NCI-H524 treated with DMSO at 0.1 percent for 48 hours (cell line): ENCODE measurements at regions not wholly inside any gene's neighbourhood (a gene's known extent, or its start where the extent isn't known, plus 50 kb on each side); places are given as distances from the start of the nearest gene placed in this dataset.

Experiments used
- DNase-seq: peaks from one replicate; lab custom pipeline; 2025; lab: John Stamatoyannopoulos, UW

- DNase-seq = no peak
Observed at GRCh38 chr7:15855525-15856109, 169.1 kb upstream of the MEOX2 start.

- DNase-seq = no peak
Observed at GRCh38 chr7:15854841-15855524, 168.5 kb upstream of the MEOX2 start.

GRCh38 chr7:15853832-15854470 is 167.5 kb upstream of the MEOX2 start:
- DNase-seq = no peak

- DNase-seq = no peak
Observed at GRCh38 chr7:15851201-15851600, 164.7 kb upstream of the MEOX2 start.

- DNase-seq = no peak
Observed at GRCh38 chr7:15848901-15849300, 162.4 kb upstream of the MEOX2 start.

- DNase-seq = no peak
Observed at GRCh38 chr7:15848362-15848761, 161.9 kb upstream of the MEOX2 start.

- DNase-seq = no peak
Observed at GRCh38 chr7:15845868-15846267, 159.4 kb upstream of the MEOX2 start.

GRCh38 chr7:15845461-15845860 is 159.0 kb upstream of the MEOX2 start:
- DNase-seq = no peak

GRCh38 chr7:15839416-15840100 is 153.1 kb upstream of the MEOX2 start:
- DNase-seq = peak; percentile 13

- no peak for DNase-seq
Observed at GRCh38 chr7:15838265-15838664, 151.8 kb upstream of the MEOX2 start.

- no peak for DNase-seq
Observed at GRCh38 chr7:15837306-15837950, 150.9 kb upstream of the MEOX2 start.

GRCh38 chr7:15836651-15837050 is 150.2 kb upstream of the MEOX2 start:
- DNase-seq = no peak

GRCh38 chr7:15836041-15836440 is 149.6 kb upstream of the MEOX2 start:
- no peak for DNase-seq

- DNase-seq = no peak
Observed at GRCh38 chr7:15834446-15834845, 148.0 kb upstream of the MEOX2 start.

GRCh38 chr7:15832996-15833395 is 146.5 kb upstream of the MEOX2 start:
- no peak for DNase-seq

- no peak for DNase-seq
Observed at GRCh38 chr7:15831606-15832005, 145.1 kb upstream of the MEOX2 start.

GRCh38 chr7:15829691-15830090 is 143.2 kb upstream of the MEOX2 start:
- DNase-seq = no peak

GRCh38 chr7:15828881-15829280 is 142.4 kb upstream of the MEOX2 start:
- no peak for DNase-seq

- no peak for DNase-seq
Observed at GRCh38 chr7:15821484-15822427, 135.3 kb upstream of the MEOX2 start.

GRCh38 chr7:15820319-15820718 is 133.8 kb upstream of the MEOX2 start:
- no peak for DNase-seq

- no peak for DNase-seq
Observed at GRCh38 chr7:15816835-15817426, 130.4 kb upstream of the MEOX2 start.
